ENCODE measurements at regions not wholly inside any gene's neighbourhood (a gene's known extent, or its start where the extent isn't known, plus 50 kb on each side); places are given as distances from the start of the nearest gene placed in this dataset.

DNA sequence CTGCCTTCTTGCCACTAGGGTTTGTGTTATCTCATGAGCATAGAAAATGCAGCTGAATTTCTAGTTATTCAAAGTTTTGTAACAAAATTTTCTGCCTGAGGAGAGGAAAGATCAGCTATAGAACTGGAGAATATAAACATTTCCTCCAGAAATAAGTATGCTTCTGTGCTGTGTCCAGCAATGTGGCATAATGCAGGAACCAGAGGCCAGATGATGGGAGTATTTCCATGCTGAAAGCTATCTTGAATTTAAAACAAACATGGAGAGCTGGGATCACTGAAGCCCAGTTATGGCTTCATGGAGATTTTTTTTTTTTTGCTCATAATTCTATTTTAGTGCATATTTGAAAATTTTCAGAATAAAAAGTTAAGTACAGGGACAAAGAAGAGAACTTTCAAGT is 608.2 kb downstream of the SOX6 start:
- Histone ChIP-seq H3K4me2 (ENCODE audit: low read length) (no peak overlapping the region), H3K79me2 (no peaks in the 10 kb centered on the region), H3K4me3 (ENCODE audit: low read depth, low read length) (no peak overlapping the region), H3K36me3 (ENCODE audit: control insufficient read depth, insufficient read depth, low read length) (no peaks in the 10 kb centered on the region), H3K27me3 (ENCODE audit: control insufficient read depth, insufficient read depth, low read length) (no peaks in the 10 kb centered on the region), H3K27ac (no peak overlapping the region), H3K9me3 (ENCODE audit: control insufficient read depth, low read length) (no peaks in the 10 kb centered on the region), H3K9ac (no peak overlapping the region), H3K4me1 (no peaks in the 10 kb centered on the region), H2AFZ (no peak overlapping the region)
- TF ChIP-seq, protein P1, sequence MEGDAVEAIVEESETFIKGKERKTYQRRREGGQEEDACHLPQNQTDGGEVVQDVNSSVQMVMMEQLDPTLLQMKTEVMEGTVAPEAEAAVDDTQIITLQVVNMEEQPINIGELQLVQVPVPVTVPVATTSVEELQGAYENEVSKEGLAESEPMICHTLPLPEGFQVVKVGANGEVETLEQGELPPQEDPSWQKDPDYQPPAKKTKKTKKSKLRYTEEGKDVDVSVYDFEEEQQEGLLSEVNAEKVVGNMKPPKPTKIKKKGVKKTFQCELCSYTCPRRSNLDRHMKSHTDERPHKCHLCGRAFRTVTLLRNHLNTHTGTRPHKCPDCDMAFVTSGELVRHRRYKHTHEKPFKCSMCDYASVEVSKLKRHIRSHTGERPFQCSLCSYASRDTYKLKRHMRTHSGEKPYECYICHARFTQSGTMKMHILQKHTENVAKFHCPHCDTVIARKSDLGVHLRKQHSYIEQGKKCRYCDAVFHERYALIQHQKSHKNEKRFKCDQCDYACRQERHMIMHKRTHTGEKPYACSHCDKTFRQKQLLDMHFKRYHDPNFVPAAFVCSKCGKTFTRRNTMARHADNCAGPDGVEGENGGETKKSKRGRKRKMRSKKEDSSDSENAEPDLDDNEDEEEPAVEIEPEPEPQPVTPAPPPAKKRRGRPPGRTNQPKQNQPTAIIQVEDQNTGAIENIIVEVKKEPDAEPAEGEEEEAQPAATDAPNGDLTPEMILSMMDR (IDR thresholded peaks at IDR 0.05), result no peak

DNA sequence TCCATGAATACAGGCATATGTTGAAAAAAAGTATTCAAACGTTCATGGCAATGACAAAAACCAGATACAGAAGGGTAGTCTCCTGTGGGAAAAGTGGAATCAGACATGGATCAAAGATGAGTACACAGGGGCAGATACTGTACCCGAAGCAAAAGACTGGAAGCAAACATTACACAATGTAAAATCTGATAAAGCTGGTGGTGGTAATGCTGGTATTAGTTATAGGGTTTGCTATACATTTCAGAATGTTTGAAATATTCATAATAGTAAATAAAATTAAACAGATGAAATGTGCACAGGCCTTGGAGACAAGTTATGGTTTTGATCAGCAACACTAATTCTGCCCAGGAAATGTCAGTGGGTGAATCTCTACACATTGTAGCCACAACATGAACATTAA is 607.6 kb downstream of the SOX6 start:
- Histone ChIP-seq H3K9ac (no peak overlapping the region), H3K4me2 (ENCODE audit: low read length) (no peak overlapping the region), H2AFZ (no peak overlapping the region), H3K9me3 (ENCODE audit: control insufficient read depth, low read length) (no peaks in the 10 kb centered on the region), H3K4me3 (ENCODE audit: low read depth, low read length) (no peak overlapping the region), H3K79me2 (no peaks in the 10 kb centered on the region), H3K36me3 (ENCODE audit: control insufficient read depth, insufficient read depth, low read length) (no peaks in the 10 kb centered on the region), H3K4me1 (no peaks in the 10 kb centered on the region), H3K27me3 (ENCODE audit: control insufficient read depth, insufficient read depth, low read length) (no peaks in the 10 kb centered on the region), H3K27ac (no peak overlapping the region)
- TF ChIP-seq, protein P1 (IDR thresholded peaks at IDR 0.05), result no peak

DNA sequence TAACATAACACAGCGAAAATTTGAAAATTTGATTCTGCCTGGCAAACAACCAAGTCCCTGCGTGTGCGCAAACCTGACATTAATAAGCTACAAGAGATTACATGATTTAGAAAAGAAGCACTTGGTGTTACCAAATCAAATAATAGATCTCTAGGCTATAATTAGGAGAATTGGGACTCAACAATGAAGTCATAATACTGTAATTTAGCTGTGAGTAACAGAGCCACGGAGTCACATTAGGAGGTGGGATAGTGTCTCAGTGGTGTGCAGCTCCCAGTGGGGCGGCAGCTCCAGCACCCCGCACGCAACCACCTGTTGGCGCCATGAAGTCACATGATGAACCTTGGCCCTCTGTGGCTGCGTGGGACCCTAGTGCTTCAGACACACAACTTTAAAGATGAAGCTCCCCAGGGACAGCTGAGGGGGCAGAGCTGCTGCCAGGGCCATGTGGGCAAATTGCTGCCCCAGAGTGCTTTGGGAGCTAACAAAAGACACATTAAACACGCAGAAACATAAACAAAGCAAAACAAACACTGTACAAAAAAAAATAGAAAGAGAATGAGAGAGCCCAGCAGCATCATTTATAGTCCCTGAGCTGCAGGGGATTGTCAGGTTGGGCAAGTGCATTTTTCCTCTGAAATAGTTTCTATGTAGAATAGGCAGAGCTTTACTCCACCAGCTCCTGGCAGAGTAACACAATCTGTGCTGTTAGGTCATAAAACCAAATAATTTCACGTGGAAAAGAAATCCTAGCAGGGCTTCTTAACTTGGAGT is 605.6 kb downstream of the SOX6 start:
- no peaks in the 10 kb centered on the region for H3K4me1 ChIP-seq
- H3K9ac ChIP-seq, result no peak overlapping the region
- no peak overlapping the region for H3K4me2 ChIP-seq (ENCODE audit: low read length)
- H3K9me3 ChIP-seq (ENCODE audit: control insufficient read depth, low read length), result no peaks in the 10 kb centered on the region
- H3K27ac ChIP-seq, result no peak overlapping the region
- H3K27me3 ChIP-seq (ENCODE audit: control insufficient read depth, insufficient read depth, low read length), result no peaks in the 10 kb centered on the region
- H3K79me2 ChIP-seq, result no peaks in the 10 kb centered on the region
- TF ChIP-seq, protein P1 (IDR thresholded peaks at IDR 0.05), result no peak
- H3K36me3 ChIP-seq (ENCODE audit: control insufficient read depth, insufficient read depth, low read length), result no peaks in the 10 kb centered on the region
- no peak overlapping the region for H3K4me3 ChIP-seq (ENCODE audit: low read depth, low read length)
- no peak overlapping the region for H2AFZ ChIP-seq

DNA sequence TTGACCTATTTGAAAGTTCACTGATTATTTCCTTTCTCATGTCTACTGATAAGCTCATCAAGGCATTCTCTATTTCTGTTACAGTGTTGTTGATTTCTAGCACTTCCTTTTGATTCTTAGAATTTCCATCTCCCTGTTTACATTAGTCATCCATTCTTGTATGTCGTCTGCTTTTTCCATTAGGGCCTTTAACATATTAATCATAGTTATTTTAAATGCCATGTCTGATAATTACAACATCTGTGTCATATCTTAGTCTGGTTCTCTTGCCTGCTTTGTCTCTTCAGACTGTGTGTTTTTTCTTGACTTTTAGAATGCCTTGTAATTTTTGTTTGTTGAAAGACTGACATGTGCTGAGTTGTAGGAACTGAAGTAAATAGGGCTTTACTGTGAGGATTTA is 602.1 kb downstream of the SOX6 start:
- Histone ChIP-seq H3K9ac (no peak overlapping the region), H3K27ac (no peak overlapping the region), H3K4me3 (ENCODE audit: low read depth, low read length) (no peak overlapping the region), H3K9me3 (ENCODE audit: control insufficient read depth, low read length) (no peaks in the 10 kb centered on the region), H3K36me3 (ENCODE audit: control insufficient read depth, insufficient read depth, low read length) (no peaks in the 10 kb centered on the region), H2AFZ (no peak overlapping the region), H3K79me2 (no peaks in the 10 kb centered on the region), H3K27me3 (ENCODE audit: control insufficient read depth, insufficient read depth, low read length) (no peaks in the 10 kb centered on the region), H3K4me2 (ENCODE audit: low read length) (no peak overlapping the region), H3K4me1 (no peaks in the 10 kb centered on the region)
- TF ChIP-seq, protein P1 (IDR thresholded peaks at IDR 0.05), result no peak
